ENCODE measurements at regions not wholly inside any gene's neighbourhood (a gene's known extent, or its start where the extent isn't known, plus 50 kb on each side); places are given as distances from the start of the nearest gene placed in this dataset.

GRCh38 chr4:138393886-138394610 lies 151.9 kb upstream of the SLC7A11 start:
- TF ChIP-seq, protein P1, sequence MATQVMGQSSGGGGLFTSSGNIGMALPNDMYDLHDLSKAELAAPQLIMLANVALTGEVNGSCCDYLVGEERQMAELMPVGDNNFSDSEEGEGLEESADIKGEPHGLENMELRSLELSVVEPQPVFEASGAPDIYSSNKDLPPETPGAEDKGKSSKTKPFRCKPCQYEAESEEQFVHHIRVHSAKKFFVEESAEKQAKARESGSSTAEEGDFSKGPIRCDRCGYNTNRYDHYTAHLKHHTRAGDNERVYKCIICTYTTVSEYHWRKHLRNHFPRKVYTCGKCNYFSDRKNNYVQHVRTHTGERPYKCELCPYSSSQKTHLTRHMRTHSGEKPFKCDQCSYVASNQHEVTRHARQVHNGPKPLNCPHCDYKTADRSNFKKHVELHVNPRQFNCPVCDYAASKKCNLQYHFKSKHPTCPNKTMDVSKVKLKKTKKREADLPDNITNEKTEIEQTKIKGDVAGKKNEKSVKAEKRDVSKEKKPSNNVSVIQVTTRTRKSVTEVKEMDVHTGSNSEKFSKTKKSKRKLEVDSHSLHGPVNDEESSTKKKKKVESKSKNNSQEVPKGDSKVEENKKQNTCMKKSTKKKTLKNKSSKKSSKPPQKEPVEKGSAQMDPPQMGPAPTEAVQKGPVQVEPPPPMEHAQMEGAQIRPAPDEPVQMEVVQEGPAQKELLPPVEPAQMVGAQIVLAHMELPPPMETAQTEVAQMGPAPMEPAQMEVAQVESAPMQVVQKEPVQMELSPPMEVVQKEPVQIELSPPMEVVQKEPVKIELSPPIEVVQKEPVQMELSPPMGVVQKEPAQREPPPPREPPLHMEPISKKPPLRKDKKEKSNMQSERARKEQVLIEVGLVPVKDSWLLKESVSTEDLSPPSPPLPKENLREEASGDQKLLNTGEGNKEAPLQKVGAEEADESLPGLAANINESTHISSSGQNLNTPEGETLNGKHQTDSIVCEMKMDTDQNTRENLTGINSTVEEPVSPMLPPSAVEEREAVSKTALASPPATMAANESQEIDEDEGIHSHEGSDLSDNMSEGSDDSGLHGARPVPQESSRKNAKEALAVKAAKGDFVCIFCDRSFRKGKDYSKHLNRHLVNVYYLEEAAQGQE (IDR thresholded peaks at IDR 0.05; ENCODE audit: insufficient read depth in 1 of 2, low read depth in 2 of 2, low read length in 2 of 2), result no peak
- TF ChIP-seq SIN3A (IDR thresholded peaks at IDR 0.05; ENCODE audit: borderline replicate concordance, insufficient read depth, low read length), result no peak

Data from PFSK-1 (cell line).